ENCODE measurements at regions not wholly inside any gene's neighbourhood (a gene's known extent, or its start where the extent isn't known, plus 50 kb on each side); places are given as distances from the start of the nearest gene placed in this dataset.

GRCh38 chr2:204336153-204336744 lies 209.0 kb upstream of the PARD3B start:
- H3K4me3 ChIP-seq (replicated peaks; ENCODE audit: low read depth, low read length) = no peak overlapping the region
- no peak for TF ChIP-seq CTCF (IDR thresholded peaks at IDR 0.05; ENCODE audit: low read length, missing control alignments)
- DNase-seq (ENCODE audit: low read depth) = no peak

GRCh38 chr2:204337638-204338037 lies 207.6 kb upstream of the PARD3B start:
- DNase-seq (ENCODE audit: low read depth) = no peak
- H3K4me3 ChIP-seq (replicated peaks; ENCODE audit: low read depth, low read length) = no peak overlapping the region
- TF ChIP-seq CTCF (IDR thresholded peaks at IDR 0.05; ENCODE audit: low read length, missing control alignments) = no peak

- H3K4me3 ChIP-seq (replicated peaks; ENCODE audit: low read depth, low read length) = no peak overlapping the region
- TF ChIP-seq CTCF (IDR thresholded peaks at IDR 0.05; ENCODE audit: low read length, missing control alignments) = no peak
- DNase-seq (ENCODE audit: low read depth) = no peak
Measured at GRCh38 chr2:204339212-204339715, 206.0 kb upstream of the PARD3B start.

GRCh38 chr2:204340511-204340910 lies 204.8 kb upstream of the PARD3B start:
- no peak for TF ChIP-seq CTCF (IDR thresholded peaks at IDR 0.05; ENCODE audit: low read length, missing control alignments)
- H3K4me3 ChIP-seq (replicated peaks; ENCODE audit: low read depth, low read length) = peak overlapping the region; percentile 6
- DNase-seq (ENCODE audit: low read depth) = no peak

- DNase-seq (ENCODE audit: low read depth) = no peak
- TF ChIP-seq CTCF (IDR thresholded peaks at IDR 0.05; ENCODE audit: low read length, missing control alignments) = no peak
Measured at GRCh38 chr2:204341887-204342276, 203.4 kb upstream of the PARD3B start.

GRCh38 chr2:204343685-204344084 lies 201.6 kb upstream of the PARD3B start:
- H3K4me3 ChIP-seq (replicated peaks; ENCODE audit: low read depth, low read length) = no peak overlapping the region
- no peak for TF ChIP-seq CTCF (IDR thresholded peaks at IDR 0.05; ENCODE audit: low read length, missing control alignments)
- no peak for DNase-seq (ENCODE audit: low read depth)

More at GRCh38 chr2:204341887-204342276, 203.4 kb upstream of the PARD3B start:
- no peak overlapping the region for H3K4me3 ChIP-seq (replicated peaks; ENCODE audit: low read depth, low read length)

- no peak for DNase-seq (ENCODE audit: low read depth)
- no peak for TF ChIP-seq CTCF (IDR thresholded peaks at IDR 0.05; ENCODE audit: low read length, missing control alignments)
- H3K4me3 ChIP-seq (replicated peaks; ENCODE audit: low read depth, low read length) = no peak overlapping the region
Measured at GRCh38 chr2:204344119-204344518, 201.2 kb upstream of the PARD3B start.
